Ishikawa (cell line): ENCODE measurements at regions not wholly inside any gene's neighbourhood (a gene's known extent, or its start where the extent isn't known, plus 50 kb on each side); places are given as distances from the start of the nearest gene placed in this dataset.

Experiments used
- CEBPB ChIP-seq: IDR thresholded peaks from 2 replicates; pipeline ENCODE4 v1.6.1; 2012
- CREB1 ChIP-seq: IDR thresholded peaks from 2 replicates; pipeline ENCODE4 v1.6.1; 2012; ENCODE audit warnings: low read depth
- EGR1 ChIP-seq: IDR thresholded peaks from 2 replicates; pipeline ENCODE4 v1.6.1; 2012
- EP300 ChIP-seq: IDR thresholded peaks from 2 replicates; pipeline ENCODE4 v1.6.1; 2012; ENCODE audit warnings: borderline replicate concordance
- MAX ChIP-seq: IDR thresholded peaks from 2 replicates; pipeline ENCODE4 v1.6.1; 2012
- NFIC ChIP-seq: IDR thresholded peaks from 2 replicates; pipeline ENCODE4 v1.6.1; 2012
- REST ChIP-seq: IDR thresholded peaks from 2 replicates; pipeline ENCODE4 v1.6.1; 2012; ENCODE audit warnings: low read depth, mild to moderate bottlenecking
- TAF1 ChIP-seq: IDR thresholded peaks from 2 replicates; pipeline ENCODE4 v1.6.1; 2012; ENCODE audit warnings: low read depth, mild to moderate bottlenecking
- TCF12 ChIP-seq: IDR thresholded peaks from 2 replicates; pipeline ENCODE4 v1.6.1; 2012; ENCODE audit warnings: low read depth
- TEAD4 ChIP-seq: IDR thresholded peaks from 2 replicates; pipeline ENCODE4 v1.6.1; 2012
- ZBTB7A ChIP-seq: IDR thresholded peaks from 2 replicates; pipeline ENCODE4 v1.6.1; 2012; ENCODE audit warnings: low read depth

- TF ChIP-seq TEAD4 (no peak), NFIC (no peak), TAF1 (no peak), EP300 (no peak), CEBPB (no peak), MAX (no peak), REST (no peak), EGR1 (no peak), TCF12 (no peak), CREB1 (no peak), ZBTB7A (no peak)
These were observed 111.7 kb upstream of the CYRIA start for GRCh38 chr2:16777123-16777870.
